HCT116 (cell line): ENCODE measurements at regions not wholly inside any gene's neighbourhood (a gene's known extent, or its start where the extent isn't known, plus 50 kb on each side); places are given as distances from the start of the nearest gene placed in this dataset.

Source experiments
- ATAC-seq: fragments of 200-7000 bp; cut with Tn5 transposase; 2 replicates; pipeline ENCODE4 v1.9.1; 2020; ENCODE audit warnings: mild to moderate bottlenecking, moderate library complexity
- BruUV-seq: library from RNA; stranded (reverse); fragments of 400-500 nt; replicated peaks from 2 replicates; lab custom pipeline; 2021; lab: Mats Ljungman, UMichigan
- CTCF ChIA-PET: fragments of 300-600 bp; sonication (Branson Sonifier 250); formaldehyde crosslinking; loops from one replicate; lab custom pipeline; 2021; ENCODE audit warnings: antibody characterized with exemption; lab: Charles Lee
- POLR2A ChIA-PET: fragments of 300-600, 350-600 bp; sonication (Branson Sonifier 250); formaldehyde crosslinking; loops from one replicate; lab custom pipeline; 2021; ENCODE audit warnings: antibody characterized with exemption; lab: Charles Lee
- RAD21 ChIA-PET, 2 experiments: fragments of 300-600 bp; sonication (Branson Sonifier 250); formaldehyde crosslinking; loops; one replicate each; lab custom pipeline; 2023; ENCODE audit warnings: low total read pairs in 2 of 2; ENCODE audit not compliant: uncharacterized antibody in 2 of 2, unreplicated experiment in 2 of 2, low non-redundant PET in 1 of 2; lab: Charles Lee
- DNase-seq: peaks from one replicate; pipeline ENCODE4 v3.0.0-alpha.2; 2010; ENCODE audit warnings: low read depth, low spot score
- H2AFZ ChIP-seq: fragments of 200-600 bp; shearing (Covaris generic), sonication (generic); 2 replicates; pipeline ENCODE4 v1.6.1; 2017; ENCODE audit warnings: low read depth, mixed run types, mixed read lengths, antibody characterized with exemption, low read length; ENCODE audit not compliant: poor library complexity, severe bottlenecking
- H3K27ac ChIP-seq: 2 replicates; pipeline ENCODE4 v1.5.1; 2012; ENCODE audit warnings: low read depth, low read length
- H3K27me3 ChIP-seq: fragments of 200-600 bp; sonication (generic); 2 replicates; pipeline ENCODE4 v1.6.1; 2016; ENCODE audit warnings: mixed run types, low read length, mixed read lengths; ENCODE audit not compliant: insufficient read depth
- H3K36me3 ChIP-seq, 2 experiments: fragments of 200-500 bp in 1 of 2; fragments of 200-600 bp in 1 of 2; sonication (Bioruptor generic) in 1 of 2; sonication (generic) in 1 of 2; 2 replicates each; pipeline versions ENCODE4 v1.5.1 to v1.6.1; 2014 to 2016; ENCODE audit warnings: low read length in 2 of 2, inconsistent platforms in 1 of 2, mixed read lengths in 1 of 2, mixed run types in 1 of 2; ENCODE audit not compliant: insufficient read depth in 2 of 2, control insufficient read depth in 1 of 2
- H3K4me1 ChIP-seq, 2 experiments: fragments of 200-600 bp in 1 of 2; sonication (generic) in 1 of 2; 2 replicates each; pipeline versions ENCODE4 v1.5.1 to v1.6.1; 2012 to 2017; ENCODE audit warnings: low read length in 2 of 2, inconsistent platforms in 1 of 2, mild to moderate bottlenecking in 1 of 2, mixed read lengths in 1 of 2, mixed run types in 1 of 2, moderate library complexity in 1 of 2; ENCODE audit not compliant: insufficient read depth in 2 of 2, control insufficient read depth in 1 of 2
- H3K4me2 ChIP-seq: fragments of 200-600 bp; sonication (generic); 2 replicates; pipeline ENCODE4 v1.6.1; 2017; ENCODE audit warnings: mixed run types, low read length, mixed read lengths
- H3K4me3 ChIP-seq, 2 experiments: fragments of 200-600 bp in 1 of 2; sonication (generic) in 1 of 2; replicated peaks in 1 of 2; 2 replicates each; pipeline ENCODE4 v1.5.1; 2011 to 2016; ENCODE audit warnings: low read length in 2 of 2, control low read depth in 1 of 2, low read depth in 1 of 2, mild to moderate bottlenecking in 1 of 2, mixed read lengths in 1 of 2, mixed run types in 1 of 2
- H3K79me2 ChIP-seq: fragments of 200-600 bp; sonication (generic); 2 replicates; pipeline ENCODE4 v1.6.1; 2017; ENCODE audit warnings: mild to moderate bottlenecking, mixed run types, low read length, moderate library complexity, mixed read lengths; ENCODE audit not compliant: insufficient read depth
- H3K9ac ChIP-seq: fragments of 200-600 bp; sonication (generic); 2 replicates; pipeline ENCODE4 v1.6.1; 2016; ENCODE audit warnings: low read length, mixed read lengths
- H3K9me2 ChIP-seq: fragments of 200-600 bp; sonication (generic), shearing (Covaris generic); 2 replicates; pipeline ENCODE4 v1.6.1; 2017; ENCODE audit warnings: mixed run types, mild to moderate bottlenecking, moderate library complexity; ENCODE audit not compliant: insufficient read depth
- H3K9me3 ChIP-seq, 2 experiments: fragments of 200-500 bp in 1 of 2; fragments of 200-600 bp in 1 of 2; sonication (Bioruptor generic) in 1 of 2; sonication (generic) in 1 of 2; 2 replicates each; pipeline ENCODE4 v1.6.1; 2014 to 2017; ENCODE audit warnings: low read length in 2 of 2, mixed read lengths in 2 of 2, inconsistent platforms in 1 of 2, low read depth in 1 of 2, mild to moderate bottlenecking in 1 of 2, mixed run types in 1 of 2, moderate library complexity in 1 of 2; ENCODE audit not compliant: control insufficient read depth in 1 of 2, insufficient read depth in 1 of 2
- H4K20me1 ChIP-seq: fragments of 200-600 bp; sonication (generic), shearing (Covaris generic); 2 replicates; pipeline ENCODE4 v1.6.1; 2017; ENCODE audit warnings: mixed run types, mild to moderate bottlenecking, moderate library complexity; ENCODE audit not compliant: insufficient read depth
- CBX3 ChIP-seq: IDR thresholded peaks from 2 replicates; pipeline ENCODE4 v1.6.1; 2012; ENCODE audit warnings: low read depth
- CEBPB ChIP-seq: IDR thresholded peaks from 2 replicates; pipeline ENCODE4 v1.6.1; 2012; ENCODE audit warnings: low read depth
- EGR1 ChIP-seq: IDR thresholded peaks from 2 replicates; pipeline ENCODE4 v1.6.1; 2012; ENCODE audit warnings: low read depth
- ELF1 ChIP-seq: IDR thresholded peaks from 2 replicates; pipeline ENCODE4 v1.6.1; 2012; ENCODE audit warnings: low read depth, borderline replicate concordance
- EZH2 ChIP-seq: fragments of 200-600 bp; sonication (generic); IDR thresholded peaks from 2 replicates; pipeline ENCODE4 v1.6.1; 2017; ENCODE audit warnings: antibody characterized with exemption, mixed run types
- EZH2phosphoT487 ChIP-seq: fragments of 200-600 bp; IDR thresholded peaks from 2 replicates; pipeline ENCODE4 v1.6.1; 2018; ENCODE audit warnings: antibody characterized with exemption, borderline replicate concordance
- JUND ChIP-seq: IDR thresholded peaks from 2 replicates; pipeline ENCODE4 v1.6.1; 2012
- POLR2AphosphoS5 ChIP-seq: IDR thresholded peaks from 2 replicates; pipeline ENCODE4 v1.6.1; 2011; ENCODE audit warnings: mild to moderate bottlenecking, low read depth, low read length, moderate library complexity
- SIN3A ChIP-seq: IDR thresholded peaks from 2 replicates; pipeline ENCODE4 v1.6.1; 2012; ENCODE audit warnings: low read depth
- SP1 ChIP-seq: IDR thresholded peaks from 2 replicates; pipeline ENCODE4 v1.6.1; 2012; ENCODE audit warnings: low read depth
- SRF ChIP-seq: IDR thresholded peaks from 2 replicates; pipeline ENCODE4 v1.6.1; 2012; ENCODE audit warnings: low read depth
- TCF7L2 ChIP-seq: IDR thresholded peaks from 2 replicates; pipeline ENCODE4 v1.7.0; 2011; ENCODE audit warnings: borderline replicate concordance, inconsistent platforms; ENCODE audit not compliant: insufficient read depth, insufficient read length; ENCODE audit errors: extremely low read depth
- YY1 ChIP-seq: IDR thresholded peaks from 2 replicates; pipeline ENCODE4 v1.6.1; 2011; ENCODE audit warnings: low read length, low read depth, moderate library complexity, mild to moderate bottlenecking; ENCODE audit not compliant: insufficient replicate concordance; ENCODE audit errors: extremely low read depth
- ZFX ChIP-seq: fragments of 450-650 bp; IDR thresholded peaks from 2 replicates; pipeline ENCODE4 v1.6.1; 2017
- ZNF274 ChIP-seq: fragments of 200-500 bp; sonication (Bioruptor generic); IDR thresholded peaks from 2 replicates; pipeline ENCODE4 v1.6.1; 2014; ENCODE audit warnings: mild to moderate bottlenecking, low read depth, low read length, inconsistent platforms
- intact Hi-C: fragments of 100-400 bp; cut with micrococcal nuclease; formaldehyde crosslinking; loops from 2 replicates; pipeline ENCODE4 v1.10.0; 2022
- TF ChIP-seq, protein P1 (sequence below): IDR thresholded peaks from 2 replicates; pipeline ENCODE4 v1.6.1; 2011; ENCODE audit warnings: mild to moderate bottlenecking, low read length, moderate library complexity; ENCODE audit not compliant: insufficient replicate concordance; ENCODE audit errors: extremely low read depth
- TF ChIP-seq, protein P2 (sequence below), 3 experiments: fragments of 200-600 bp in 1 of 3; sonication (generic) in 1 of 3; IDR thresholded peaks in 2 of 3; conservative IDR thresholded peaks in 1 of 3; 2 replicates each; pipeline ENCODE4 v1.5.1; 2012 to 2017; ENCODE audit warnings: low read depth in 2 of 3, low read length in 2 of 3, antibody characterized with exemption in 1 of 3, borderline replicate concordance in 1 of 3, control low read depth in 1 of 3, mild to moderate bottlenecking in 1 of 3, mixed read lengths in 1 of 3, mixed run types in 1 of 3, moderate library complexity in 1 of 3; ENCODE audit not compliant: insufficient read depth in 1 of 3
- TF ChIP-seq, protein P3 (sequence below): IDR thresholded peaks from 2 replicates; pipeline ENCODE4 v1.6.1; 2012; ENCODE audit warnings: low read depth
- TF ChIP-seq, protein P4 (sequence below): IDR thresholded peaks from 2 replicates; pipeline ENCODE4 v1.6.1; 2012

DNA sequence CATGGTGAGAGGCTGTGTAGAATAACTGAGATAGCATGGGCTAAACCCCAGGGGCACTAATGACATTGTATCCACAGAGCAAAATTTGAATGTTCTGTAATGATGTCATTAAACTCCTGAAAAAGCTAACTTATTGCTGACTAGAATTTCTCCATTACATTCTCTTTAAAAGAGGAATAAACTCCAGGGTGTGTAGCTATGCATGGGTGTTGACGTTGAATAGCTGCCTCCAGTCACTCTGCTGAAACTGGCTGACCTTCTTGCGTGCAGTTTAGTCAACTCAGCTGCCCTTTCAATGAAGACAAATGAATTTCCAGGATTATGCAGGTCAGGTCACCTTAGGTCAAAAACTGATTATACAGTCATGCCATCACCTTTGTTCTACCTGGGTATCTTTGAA is 617.5 kb upstream of the WWC1 start:
- Histone ChIP-seq H3K9me3 (no peaks in the 10 kb centered on the region), H3K4me2 (no peak overlapping the region), H3K9me2 (no peaks in the 10 kb centered on the region), H2AFZ (no peak overlapping the region), H3K36me3 (no peaks in the 10 kb centered on the region), H4K20me1 (no peaks in the 10 kb centered on the region), H3K4me1 (peaks cover 0 to 8% of the 10 kb centered on the region in 2 experiments; a peak in 2 of 4 replicates), H3K27ac (no peak overlapping the region), H3K9ac (no peak overlapping the region), H3K27me3 (no peaks in the 10 kb centered on the region), H3K4me3 (no peak overlapping the region), H3K79me2 (no peaks in the 10 kb centered on the region)
- no peak for ATAC-seq
- ChIA-PET RAD21 (no interaction called here), CTCF (no interaction called here), POLR2A (no interaction called here)
- DNase-seq, result no peak
- TF ChIP-seq, protein P1, sequence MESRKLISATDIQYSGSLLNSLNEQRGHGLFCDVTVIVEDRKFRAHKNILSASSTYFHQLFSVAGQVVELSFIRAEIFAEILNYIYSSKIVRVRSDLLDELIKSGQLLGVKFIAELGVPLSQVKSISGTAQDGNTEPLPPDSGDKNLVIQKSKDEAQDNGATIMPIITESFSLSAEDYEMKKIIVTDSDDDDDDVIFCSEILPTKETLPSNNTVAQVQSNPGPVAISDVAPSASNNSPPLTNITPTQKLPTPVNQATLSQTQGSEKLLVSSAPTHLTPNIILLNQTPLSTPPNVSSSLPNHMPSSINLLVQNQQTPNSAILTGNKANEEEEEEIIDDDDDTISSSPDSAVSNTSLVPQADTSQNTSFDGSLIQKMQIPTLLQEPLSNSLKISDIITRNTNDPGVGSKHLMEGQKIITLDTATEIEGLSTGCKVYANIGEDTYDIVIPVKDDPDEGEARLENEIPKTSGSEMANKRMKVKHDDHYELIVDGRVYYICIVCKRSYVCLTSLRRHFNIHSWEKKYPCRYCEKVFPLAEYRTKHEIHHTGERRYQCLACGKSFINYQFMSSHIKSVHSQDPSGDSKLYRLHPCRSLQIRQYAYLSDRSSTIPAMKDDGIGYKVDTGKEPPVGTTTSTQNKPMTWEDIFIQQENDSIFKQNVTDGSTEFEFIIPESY, result no peak
- TF ChIP-seq EGR1, result no peak
- TF ChIP-seq ZFX, result no peak
- no peak for TF ChIP-seq POLR2AphosphoS5
- TF ChIP-seq CEBPB, result no peak
- TF ChIP-seq SP1, result no peak
- TF ChIP-seq EZH2phosphoT487, result no peak
- no peak for TF ChIP-seq EZH2
- no peak for TF ChIP-seq SRF
- TF ChIP-seq SIN3A, result no peak
- TF ChIP-seq, protein P2, sequence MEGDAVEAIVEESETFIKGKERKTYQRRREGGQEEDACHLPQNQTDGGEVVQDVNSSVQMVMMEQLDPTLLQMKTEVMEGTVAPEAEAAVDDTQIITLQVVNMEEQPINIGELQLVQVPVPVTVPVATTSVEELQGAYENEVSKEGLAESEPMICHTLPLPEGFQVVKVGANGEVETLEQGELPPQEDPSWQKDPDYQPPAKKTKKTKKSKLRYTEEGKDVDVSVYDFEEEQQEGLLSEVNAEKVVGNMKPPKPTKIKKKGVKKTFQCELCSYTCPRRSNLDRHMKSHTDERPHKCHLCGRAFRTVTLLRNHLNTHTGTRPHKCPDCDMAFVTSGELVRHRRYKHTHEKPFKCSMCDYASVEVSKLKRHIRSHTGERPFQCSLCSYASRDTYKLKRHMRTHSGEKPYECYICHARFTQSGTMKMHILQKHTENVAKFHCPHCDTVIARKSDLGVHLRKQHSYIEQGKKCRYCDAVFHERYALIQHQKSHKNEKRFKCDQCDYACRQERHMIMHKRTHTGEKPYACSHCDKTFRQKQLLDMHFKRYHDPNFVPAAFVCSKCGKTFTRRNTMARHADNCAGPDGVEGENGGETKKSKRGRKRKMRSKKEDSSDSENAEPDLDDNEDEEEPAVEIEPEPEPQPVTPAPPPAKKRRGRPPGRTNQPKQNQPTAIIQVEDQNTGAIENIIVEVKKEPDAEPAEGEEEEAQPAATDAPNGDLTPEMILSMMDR (IDR thresholded peaks at IDR 0.05 in 2 of 3, conservative IDR thresholded peaks at IDR 0.05 in 1 of 3; ENCODE audit: borderline replicate concordance in 1 of 3, insufficient read depth in 1 of 3, low read depth in 2 of 3, low read length in 2 of 3), result no peak
- TF ChIP-seq, protein P3, sequence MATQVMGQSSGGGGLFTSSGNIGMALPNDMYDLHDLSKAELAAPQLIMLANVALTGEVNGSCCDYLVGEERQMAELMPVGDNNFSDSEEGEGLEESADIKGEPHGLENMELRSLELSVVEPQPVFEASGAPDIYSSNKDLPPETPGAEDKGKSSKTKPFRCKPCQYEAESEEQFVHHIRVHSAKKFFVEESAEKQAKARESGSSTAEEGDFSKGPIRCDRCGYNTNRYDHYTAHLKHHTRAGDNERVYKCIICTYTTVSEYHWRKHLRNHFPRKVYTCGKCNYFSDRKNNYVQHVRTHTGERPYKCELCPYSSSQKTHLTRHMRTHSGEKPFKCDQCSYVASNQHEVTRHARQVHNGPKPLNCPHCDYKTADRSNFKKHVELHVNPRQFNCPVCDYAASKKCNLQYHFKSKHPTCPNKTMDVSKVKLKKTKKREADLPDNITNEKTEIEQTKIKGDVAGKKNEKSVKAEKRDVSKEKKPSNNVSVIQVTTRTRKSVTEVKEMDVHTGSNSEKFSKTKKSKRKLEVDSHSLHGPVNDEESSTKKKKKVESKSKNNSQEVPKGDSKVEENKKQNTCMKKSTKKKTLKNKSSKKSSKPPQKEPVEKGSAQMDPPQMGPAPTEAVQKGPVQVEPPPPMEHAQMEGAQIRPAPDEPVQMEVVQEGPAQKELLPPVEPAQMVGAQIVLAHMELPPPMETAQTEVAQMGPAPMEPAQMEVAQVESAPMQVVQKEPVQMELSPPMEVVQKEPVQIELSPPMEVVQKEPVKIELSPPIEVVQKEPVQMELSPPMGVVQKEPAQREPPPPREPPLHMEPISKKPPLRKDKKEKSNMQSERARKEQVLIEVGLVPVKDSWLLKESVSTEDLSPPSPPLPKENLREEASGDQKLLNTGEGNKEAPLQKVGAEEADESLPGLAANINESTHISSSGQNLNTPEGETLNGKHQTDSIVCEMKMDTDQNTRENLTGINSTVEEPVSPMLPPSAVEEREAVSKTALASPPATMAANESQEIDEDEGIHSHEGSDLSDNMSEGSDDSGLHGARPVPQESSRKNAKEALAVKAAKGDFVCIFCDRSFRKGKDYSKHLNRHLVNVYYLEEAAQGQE, result no peak
- no peak for TF ChIP-seq ZNF274
- no peak for TF ChIP-seq TCF7L2
- TF ChIP-seq JUND, result no peak
- no peak for TF ChIP-seq YY1
- TF ChIP-seq, protein P4, sequence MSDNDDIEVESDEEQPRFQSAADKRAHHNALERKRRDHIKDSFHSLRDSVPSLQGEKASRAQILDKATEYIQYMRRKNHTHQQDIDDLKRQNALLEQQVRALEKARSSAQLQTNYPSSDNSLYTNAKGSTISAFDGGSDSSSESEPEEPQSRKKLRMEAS, result no peak
- no peak for TF ChIP-seq ELF1
- no peak for TF ChIP-seq CBX3
- intact Hi-C loops, result no loop called here
- no TSS peak for BruUV-seq
